ENCODE measurements at regions not wholly inside any gene's neighbourhood (a gene's known extent, or its start where the extent isn't known, plus 50 kb on each side); places are given as distances from the start of the nearest gene placed in this dataset.

DNA sequence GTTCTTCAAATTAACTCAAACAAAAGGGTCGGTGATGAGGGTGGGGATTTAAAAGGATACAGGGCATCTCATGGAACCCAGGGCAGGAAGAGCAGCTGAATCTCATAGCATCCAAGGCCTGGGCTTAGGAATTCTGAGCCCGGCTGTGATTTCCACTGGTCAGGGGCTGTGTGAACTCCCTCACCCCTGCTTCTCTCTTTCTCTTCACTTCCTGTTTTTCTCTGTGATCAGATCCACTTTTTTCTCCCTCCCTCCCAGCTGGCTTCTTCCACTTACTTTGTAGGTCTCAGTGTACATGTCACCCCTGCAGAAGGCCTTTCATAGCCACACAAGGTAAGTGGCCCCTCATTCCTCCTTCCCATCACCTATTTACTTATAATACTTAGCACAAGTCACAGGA, 68.2 kb upstream of the CORO2B start:
- H2AFZ ChIP-seq (ENCODE audit: low read depth, low read length), result no peak overlapping the region
- ChIA-PET CTCF (no interaction called here), POLR2A (no interaction called here)
- dilution Hi-C loops (cut with MboI; ENCODE audit: extremely low pct_ligation_motif_present, low sequenced_read_pairs) (no loop called here), intact Hi-C loops (cut with micrococcal nuclease) (no loop called here)
- no peak for DNase-seq (ENCODE audit: low read depth, low spot score)
- no peaks in the 10 kb centered on the region for H3K36me3 ChIP-seq (ENCODE audit: control insufficient read depth in 2 of 2, extremely low read depth in 1 of 2, insufficient read depth in 2 of 2, low read length in 2 of 2)
- no peak overlapping the region for H3K9ac ChIP-seq (replicated peaks; ENCODE audit: extremely low read depth, insufficient read depth, low read length)
- TF ChIP-seq FOS (IDR thresholded peaks at IDR 0.05; ENCODE audit: borderline replicate concordance, insufficient read depth, low read length) (no peak), JUN (IDR thresholded peaks at IDR 0.05; ENCODE audit: borderline replicate concordance, insufficient read depth, insufficient read length, low read depth) (no peak), EZH2 (IDR thresholded peaks at IDR 0.05; ENCODE audit: borderline replicate concordance, low read depth, low read length, severe bottlenecking) (no peak), POLR2AphosphoS5 (IDR thresholded peaks at IDR 0.05; ENCODE audit: insufficient read depth, low read depth, low read length) (no peak), POLR2A (IDR thresholded peaks at IDR 0.05; ENCODE audit: low read depth, low read length) (no peak), MYC (IDR thresholded peaks at IDR 0.05; ENCODE audit: low read depth, low read length) (no peak), GATA2 (IDR thresholded peaks at IDR 0.05; ENCODE audit: insufficient read depth, insufficient read length, low read depth, low read length) (no peak)
- TF ChIP-seq, protein P1, sequence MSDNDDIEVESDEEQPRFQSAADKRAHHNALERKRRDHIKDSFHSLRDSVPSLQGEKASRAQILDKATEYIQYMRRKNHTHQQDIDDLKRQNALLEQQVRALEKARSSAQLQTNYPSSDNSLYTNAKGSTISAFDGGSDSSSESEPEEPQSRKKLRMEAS (IDR thresholded peaks at IDR 0.05; ENCODE audit: insufficient read depth, insufficient read length), result no peak
- TF ChIP-seq, protein P2, sequence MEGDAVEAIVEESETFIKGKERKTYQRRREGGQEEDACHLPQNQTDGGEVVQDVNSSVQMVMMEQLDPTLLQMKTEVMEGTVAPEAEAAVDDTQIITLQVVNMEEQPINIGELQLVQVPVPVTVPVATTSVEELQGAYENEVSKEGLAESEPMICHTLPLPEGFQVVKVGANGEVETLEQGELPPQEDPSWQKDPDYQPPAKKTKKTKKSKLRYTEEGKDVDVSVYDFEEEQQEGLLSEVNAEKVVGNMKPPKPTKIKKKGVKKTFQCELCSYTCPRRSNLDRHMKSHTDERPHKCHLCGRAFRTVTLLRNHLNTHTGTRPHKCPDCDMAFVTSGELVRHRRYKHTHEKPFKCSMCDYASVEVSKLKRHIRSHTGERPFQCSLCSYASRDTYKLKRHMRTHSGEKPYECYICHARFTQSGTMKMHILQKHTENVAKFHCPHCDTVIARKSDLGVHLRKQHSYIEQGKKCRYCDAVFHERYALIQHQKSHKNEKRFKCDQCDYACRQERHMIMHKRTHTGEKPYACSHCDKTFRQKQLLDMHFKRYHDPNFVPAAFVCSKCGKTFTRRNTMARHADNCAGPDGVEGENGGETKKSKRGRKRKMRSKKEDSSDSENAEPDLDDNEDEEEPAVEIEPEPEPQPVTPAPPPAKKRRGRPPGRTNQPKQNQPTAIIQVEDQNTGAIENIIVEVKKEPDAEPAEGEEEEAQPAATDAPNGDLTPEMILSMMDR (IDR thresholded peaks at IDR 0.05; ENCODE audit: extremely low read depth in 1 of 2, insufficient read depth in 1 of 2, low read depth in 1 of 2, low read length in 2 of 2), result no peak
- H3K4me1 ChIP-seq (ENCODE audit: control insufficient read depth, extremely low read depth, insufficient read depth, low read length), result no peaks in the 10 kb centered on the region
- H3K79me2 ChIP-seq (ENCODE audit: control insufficient read depth, insufficient read depth, low read length), result no peaks in the 10 kb centered on the region
- no peak overlapping the region for H3K4me2 ChIP-seq (ENCODE audit: insufficient read depth, low read length)
- no TSS peak for BruUV-seq (replicated peaks)
- no peak for FAIRE-seq
- H3K9me1 ChIP-seq (replicated peaks; ENCODE audit: control insufficient read depth, extremely low read depth, insufficient read depth, low read length), result no peaks in the 10 kb centered on the region
- H3K4me3 ChIP-seq (replicated peaks in 1 of 3; ENCODE audit: insufficient read depth in 1 of 3, low read depth in 1 of 3, low read length in 3 of 3), result no peak overlapping the region
- peaks cover 17 to 23% of the 10 kb centered on the region in 2 experiments for H3K27me3 ChIP-seq (ENCODE audit: control insufficient read depth in 2 of 2, insufficient read depth in 2 of 2, low read length in 2 of 2)
- no peak overlapping the region for H3K27ac ChIP-seq (ENCODE audit: insufficient read depth, low read depth, low read length)
- H4K20me1 ChIP-seq (replicated peaks; ENCODE audit: control insufficient read depth, extremely low read depth, insufficient read depth, low read length), result no peaks in the 10 kb centered on the region
- no peaks in the 10 kb centered on the region for H3K9me3 ChIP-seq (replicated peaks; ENCODE audit: control insufficient read depth, insufficient read depth, low read length)

All from endothelial cell of umbilical vein (primary cell).